ENCODE measurements at regions not wholly inside any gene's neighbourhood (a gene's known extent, or its start where the extent isn't known, plus 50 kb on each side); places are given as distances from the start of the nearest gene placed in this dataset.

DNA sequence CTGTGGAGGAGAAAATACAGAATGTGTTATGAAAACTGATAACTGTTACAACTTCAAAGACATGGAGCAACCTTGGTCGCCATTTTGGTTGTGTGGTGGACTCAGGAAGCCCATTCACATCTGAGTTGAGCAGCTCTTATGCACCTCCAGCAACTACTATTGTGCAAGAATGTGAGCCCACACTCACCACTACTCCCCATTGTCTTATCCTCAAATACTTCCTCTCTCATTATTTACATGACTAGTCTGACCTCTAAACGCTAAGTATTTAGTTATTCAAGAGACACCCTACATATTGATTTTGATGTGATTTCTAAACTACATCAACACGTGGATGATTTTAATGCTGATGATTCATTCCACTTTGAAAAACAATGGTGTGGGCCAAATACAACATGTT lies 516.6 kb upstream of the CLINT1 start:
- no peak for TF ChIP-seq CTCF (IDR thresholded peaks at IDR 0.05)
- no peak for TF ChIP-seq POLR2A (IDR thresholded peaks at IDR 0.05)
